ENCODE measurements at regions not wholly inside any gene's neighbourhood (a gene's known extent, or its start where the extent isn't known, plus 50 kb on each side); places are given as distances from the start of the nearest gene placed in this dataset.

DNA sequence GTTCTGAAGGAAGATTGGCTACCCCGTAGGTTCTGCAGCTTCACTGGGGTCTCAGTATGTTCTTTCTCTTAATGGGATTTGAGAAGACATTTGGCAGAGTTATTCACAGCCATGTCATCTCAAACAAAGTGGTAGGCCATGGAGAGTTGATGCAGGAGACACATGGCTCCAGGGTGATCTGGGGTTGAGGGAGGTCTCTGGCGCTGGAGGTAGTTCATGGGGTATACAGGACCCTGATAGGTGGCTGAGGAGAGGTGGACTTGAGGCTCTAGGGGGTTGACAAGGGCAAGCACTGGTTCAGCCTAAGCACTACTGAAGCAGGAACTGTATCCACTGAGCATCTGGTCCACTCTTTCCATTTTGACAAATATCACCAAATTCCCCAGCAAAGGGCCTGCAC is 100.4 kb downstream of the C1orf94 start:
- TF ChIP-seq POLR2AphosphoS5 (IDR thresholded peaks at IDR 0.05; ENCODE audit: low read depth, low read length): no peak
- no peak for TF ChIP-seq FOXP2 (optimal IDR thresholded peaks at IDR 0.05; ENCODE audit: borderline replicate concordance, extremely low read depth, extremely low read length, insufficient read depth)
- TF ChIP-seq REST (IDR thresholded peaks at IDR 0.05; ENCODE audit: insufficient read depth in 1 of 2, low read depth in 2 of 2, low read length in 2 of 2): no peak
- no peak for TF ChIP-seq TAF1 (IDR thresholded peaks at IDR 0.05; ENCODE audit: borderline replicate concordance, insufficient read depth, low read length)

Data from PFSK-1 (cell line).